Psoas muscle (tissue), 7 donors: ENCODE measurements at regions not wholly inside any gene's neighbourhood (a gene's known extent, or its start where the extent isn't known, plus 50 kb on each side); places are given as distances from the start of the nearest gene placed in this dataset.

Experiments used
- ATAC-seq, 4 donors: fragments of 200-7000 bp; cut with Tn5 transposase; one replicate each; pipeline ENCODE4 v1.9.1; 2020; ENCODE audit warnings: moderate library complexity in 3 of 4, mild to moderate bottlenecking in 2 of 4
- DNase-seq, 2 donors: peaks; one replicate each; pipeline ENCODE4 v3.0.0-alpha.2; 2020
- H3K27ac ChIP-seq: fragments of 200-600 bp; one replicate; pipeline ENCODE4 v1.8.0; 2022
- H3K27me3 ChIP-seq, 3 donors: fragments of 200-600 bp in 1 of 3; one replicate each; pipeline versions ENCODE4 v1.6.1 to v1.8.0; 2013 to 2022; ENCODE audit warnings: low read length in 2 of 3, mild to moderate bottlenecking in 2 of 3, moderate library complexity in 1 of 3; ENCODE audit not compliant: insufficient read depth in 3 of 3
- H3K36me3 ChIP-seq, 2 donors: fragments of 200-600 bp in 1 of 2; one replicate each; pipeline versions ENCODE4 v1.6.1 to v1.8.0; 2013 to 2022; ENCODE audit warnings: low read depth in 1 of 2, mild to moderate bottlenecking in 1 of 2, moderate library complexity in 1 of 2; ENCODE audit not compliant: insufficient read depth in 1 of 2
- H3K4me1 ChIP-seq: fragments of 200-600 bp; one replicate; pipeline ENCODE4 v1.8.0; 2022
- H3K4me3 ChIP-seq: fragments of 200-600 bp; one replicate; pipeline ENCODE4 v1.8.0; 2022; ENCODE audit warnings: mild to moderate bottlenecking
- H3K9me3 ChIP-seq: fragments of 200-600 bp; one replicate; pipeline ENCODE4 v1.8.0; 2022
- WGBS, 3 donors: extraction: QIAGEN DNeasy Blood & Tissue Kit; methylation state at CpG; one replicate each; pipeline versions ENCODE4 v1.1.6 to v1.1.7; 2013; 5-methylcytosine and 5-hydroxymethylcytosine counted together
- intact Hi-C, 2 donors: fragments of 100-400 bp; cut with DNase I; formaldehyde crosslinking; loops; one replicate each; pipeline versions ENCODE4 v1.11.0 to v1.14.2; 2022
- TF ChIP-seq, protein P1 (sequence below): fragments of 200-600 bp; IDR thresholded peaks from one replicate; pipeline ENCODE4 v1.8.0; 2022; ENCODE audit warnings: antibody characterized with exemption
- donor health status: healthy with polysubstance abuse.
- donor health status: DM: no; HTN: no; CAD: no; lungs with moderate emphysema.
- donor health status: Bipolar disorder and iron deficiency.
- donor health status: healthy.
- donor health status: DM: yes; HTN: yes; CAD: no.
- donor health status: DM: no; HTN: no; CAD: no.
- donor health status: DM: yes; HTN: yes; CAD: no.

DNA sequence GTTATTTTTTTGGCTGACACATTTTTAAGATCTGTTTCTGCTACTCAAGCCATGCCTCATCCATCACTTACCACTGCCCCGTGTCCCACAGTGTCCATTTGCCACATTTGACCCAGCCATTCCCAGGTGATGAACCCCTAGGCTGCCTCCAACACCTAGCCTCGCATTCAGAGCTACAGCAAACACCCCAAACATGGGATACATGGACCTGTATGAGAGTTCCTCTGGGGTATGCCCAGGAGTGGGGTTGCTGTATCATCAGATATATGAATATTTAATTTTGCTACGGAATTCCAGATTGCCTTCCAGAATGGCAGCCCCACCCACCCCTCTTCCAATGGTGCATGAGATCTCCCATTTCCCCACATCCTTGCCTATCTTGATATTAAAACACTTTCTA lies 190.1 kb upstream of the RNF32 start:
- intact Hi-C loops, result no loop called here
- no peaks in the 10 kb centered on the region for H3K36me3 ChIP-seq
- TF ChIP-seq, protein P1, sequence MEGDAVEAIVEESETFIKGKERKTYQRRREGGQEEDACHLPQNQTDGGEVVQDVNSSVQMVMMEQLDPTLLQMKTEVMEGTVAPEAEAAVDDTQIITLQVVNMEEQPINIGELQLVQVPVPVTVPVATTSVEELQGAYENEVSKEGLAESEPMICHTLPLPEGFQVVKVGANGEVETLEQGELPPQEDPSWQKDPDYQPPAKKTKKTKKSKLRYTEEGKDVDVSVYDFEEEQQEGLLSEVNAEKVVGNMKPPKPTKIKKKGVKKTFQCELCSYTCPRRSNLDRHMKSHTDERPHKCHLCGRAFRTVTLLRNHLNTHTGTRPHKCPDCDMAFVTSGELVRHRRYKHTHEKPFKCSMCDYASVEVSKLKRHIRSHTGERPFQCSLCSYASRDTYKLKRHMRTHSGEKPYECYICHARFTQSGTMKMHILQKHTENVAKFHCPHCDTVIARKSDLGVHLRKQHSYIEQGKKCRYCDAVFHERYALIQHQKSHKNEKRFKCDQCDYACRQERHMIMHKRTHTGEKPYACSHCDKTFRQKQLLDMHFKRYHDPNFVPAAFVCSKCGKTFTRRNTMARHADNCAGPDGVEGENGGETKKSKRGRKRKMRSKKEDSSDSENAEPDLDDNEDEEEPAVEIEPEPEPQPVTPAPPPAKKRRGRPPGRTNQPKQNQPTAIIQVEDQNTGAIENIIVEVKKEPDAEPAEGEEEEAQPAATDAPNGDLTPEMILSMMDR, result no peak
- 67 to 78% (median 72%) methylated on average over 3 of the region's 3 CpGs for WGBS, 3 donors
- H3K4me3 ChIP-seq, result no peak overlapping the region
- ATAC-seq (no peak), DNase-seq (no peak)
- H3K4me1 ChIP-seq, result no peaks in the 10 kb centered on the region
- no peaks in the 10 kb centered on the region for H3K9me3 ChIP-seq
- H3K27me3 ChIP-seq, result no peaks in the 10 kb centered on the region
- no peak overlapping the region for H3K27ac ChIP-seq

DNA sequence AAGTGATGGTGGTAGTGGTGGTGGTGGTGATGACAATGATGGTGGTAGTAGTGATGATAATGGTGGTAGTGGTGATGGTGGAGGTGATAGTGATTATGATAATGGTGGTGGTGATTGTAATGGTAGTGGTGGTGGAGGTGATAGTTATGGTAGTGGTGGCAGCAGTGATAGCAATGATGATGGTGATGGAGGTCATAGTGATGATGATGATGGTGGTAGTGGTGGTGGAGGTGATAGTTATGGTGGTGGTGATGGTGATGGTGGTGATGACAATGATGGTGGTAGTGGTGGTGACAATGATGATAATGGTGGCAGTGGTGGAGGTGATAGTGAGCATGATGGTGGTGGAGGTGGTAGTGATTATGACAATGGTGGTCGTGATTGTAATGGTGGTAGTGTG lies 191.7 kb upstream of the RNF32 start:
- no peak overlapping the region for H3K4me3 ChIP-seq
- H3K4me1 ChIP-seq, result no peaks in the 10 kb centered on the region
- ATAC-seq (no peak), DNase-seq (no peak)
- no peaks in the 10 kb centered on the region for H3K9me3 ChIP-seq
- TF ChIP-seq, protein P1, result no peak
- no peaks in the 10 kb centered on the region for H3K36me3 ChIP-seq
- WGBS, 3 donors, result 63 to 79% (median 69%) methylated on average over 1 of the region's 1 CpG
- H3K27ac ChIP-seq, result no peak overlapping the region
- intact Hi-C loops, result no loop called here
- H3K27me3 ChIP-seq, result no peaks in the 10 kb centered on the region

DNA sequence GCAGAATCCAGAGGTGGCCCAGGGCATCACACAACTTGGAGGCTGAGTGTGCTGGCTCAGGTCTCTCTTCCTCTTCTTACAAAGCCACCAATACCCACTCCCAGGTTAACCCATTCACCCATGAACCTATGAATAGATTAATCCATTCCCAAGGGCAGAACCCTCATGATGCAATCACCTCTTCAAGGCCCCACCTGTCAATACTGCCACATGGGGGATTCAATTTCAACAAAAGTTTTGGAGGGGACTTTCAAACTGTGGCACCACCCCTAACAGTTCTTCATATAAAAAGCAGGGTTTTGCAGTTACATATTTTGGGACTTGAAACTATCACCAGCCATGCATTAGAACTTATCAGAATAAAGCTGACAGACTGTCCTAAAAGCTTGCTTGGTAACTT lies 193.6 kb upstream of the RNF32 start:
- H3K9me3 ChIP-seq, result no peaks in the 10 kb centered on the region
- no peaks in the 10 kb centered on the region for H3K4me1 ChIP-seq
- no peak overlapping the region for H3K4me3 ChIP-seq
- TF ChIP-seq, protein P1, result no peak
- no peak for ATAC-seq
- no peak for DNase-seq
- intact Hi-C loops, result no loop called here
- H3K27me3 ChIP-seq, result no peaks in the 10 kb centered on the region
- H3K36me3 ChIP-seq, result no peaks in the 10 kb centered on the region
- no peak overlapping the region for H3K27ac ChIP-seq

DNA sequence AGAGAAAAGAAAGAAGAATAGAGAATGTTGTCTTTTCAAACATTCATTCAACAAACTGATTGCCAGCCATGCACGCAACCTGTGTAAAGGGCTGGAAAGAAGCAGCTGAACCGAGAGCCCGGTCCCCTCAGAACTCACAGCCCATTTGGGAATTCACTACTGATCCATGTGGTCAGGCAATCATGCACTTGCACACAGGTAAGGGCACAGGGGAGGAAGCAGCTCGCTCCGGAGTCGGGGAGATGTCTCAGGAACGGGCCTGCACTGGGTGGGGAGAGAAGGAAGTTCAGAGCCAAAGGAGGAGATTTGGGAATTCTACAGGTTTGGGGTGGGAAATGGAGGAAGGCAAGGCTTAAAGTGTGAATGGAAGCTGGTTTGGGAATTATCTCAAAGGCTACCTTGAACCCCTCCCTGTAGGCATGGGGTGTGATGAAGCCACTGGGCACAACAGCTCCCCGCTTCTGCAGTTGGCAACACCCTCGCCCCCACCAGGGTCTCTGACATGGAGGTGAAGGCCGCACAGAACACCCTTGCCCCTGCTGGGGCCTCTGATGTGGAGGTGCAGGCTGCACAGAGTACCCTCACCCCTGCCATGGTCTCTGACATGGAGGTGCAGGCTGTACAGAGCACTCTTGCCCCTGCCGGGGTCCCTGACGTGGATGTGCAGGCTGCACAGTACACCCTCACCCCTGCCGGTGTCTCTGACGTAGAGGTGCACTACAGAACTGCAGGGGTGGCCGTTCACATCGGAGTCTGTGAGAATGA lies 194.4 kb upstream of the RNF32 start:
- Histone ChIP-seq H3K9me3 (no peaks in the 10 kb centered on the region), H3K4me1 (no peaks in the 10 kb centered on the region), H3K27ac (no peak overlapping the region), H3K36me3 (no peaks in the 10 kb centered on the region), H3K4me3 (no peak overlapping the region), H3K27me3 (no peaks in the 10 kb centered on the region)
- WGBS, 3 donors, result 78 to 85% (median 79%) methylated on average over 16 of the region's 16 CpGs
- no peak for DNase-seq
- TF ChIP-seq, protein P1, result no peak
- no peak for ATAC-seq
- intact Hi-C loops, result no loop called here

DNA sequence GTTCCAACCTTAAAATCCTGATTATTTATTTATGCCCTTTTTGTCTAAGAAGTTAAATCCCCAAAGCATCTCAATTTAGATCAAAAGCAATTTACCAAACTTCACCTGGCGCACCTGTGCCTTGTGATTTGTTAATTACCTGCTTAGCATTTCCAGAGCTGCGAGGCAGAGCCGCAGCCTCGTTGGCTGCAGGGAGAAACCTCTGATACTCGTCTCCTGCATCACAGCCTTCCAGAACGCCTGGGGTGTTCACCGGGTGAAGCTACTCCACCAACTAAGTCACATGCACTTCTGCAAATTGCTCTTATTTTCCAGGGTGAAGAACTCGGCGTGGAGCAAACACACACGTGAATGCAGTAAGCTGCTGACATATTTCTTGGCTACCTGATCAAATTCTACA lies 198.1 kb upstream of the RNF32 start:
- Histone ChIP-seq H3K36me3 (no peaks in the 10 kb centered on the region), H3K4me1 (no peaks in the 10 kb centered on the region), H3K4me3 (no peak overlapping the region), H3K9me3 (no peaks in the 10 kb centered on the region), H3K27me3 (no peaks in the 10 kb centered on the region), H3K27ac (no peak overlapping the region)
- DNase-seq (no peak), ATAC-seq (no peak)
- intact Hi-C loops, result no loop called here
- TF ChIP-seq, protein P1, result no peak
- 33 to 35% (median 34%) methylated on average over 10 of the region's 10 CpGs for WGBS, 3 donors
